HCT116 (cell line): ENCODE measurements at regions not wholly inside any gene's neighbourhood (a gene's known extent, or its start where the extent isn't known, plus 50 kb on each side); places are given as distances from the start of the nearest gene placed in this dataset.

Experiments
- ATAC-seq: fragments of 200-7000 bp; cut with Tn5 transposase; 2 replicates; pipeline ENCODE4 v1.9.1; 2020; ENCODE audit warnings: mild to moderate bottlenecking, moderate library complexity
- BruUV-seq: library from RNA; stranded (reverse); fragments of 400-500 nt; replicated peaks from 2 replicates; lab custom pipeline; 2021; lab: Mats Ljungman, UMichigan
- CTCF ChIA-PET: fragments of 300-600 bp; sonication (Branson Sonifier 250); formaldehyde crosslinking; loops from one replicate; lab custom pipeline; 2021; ENCODE audit warnings: antibody characterized with exemption; lab: Charles Lee
- POLR2A ChIA-PET: fragments of 300-600, 350-600 bp; sonication (Branson Sonifier 250); formaldehyde crosslinking; loops from one replicate; lab custom pipeline; 2021; ENCODE audit warnings: antibody characterized with exemption; lab: Charles Lee
- RAD21 ChIA-PET, 2 experiments: fragments of 300-600 bp; sonication (Branson Sonifier 250); formaldehyde crosslinking; loops; one replicate each; lab custom pipeline; 2023; ENCODE audit warnings: low total read pairs in 2 of 2; ENCODE audit not compliant: uncharacterized antibody in 2 of 2, unreplicated experiment in 2 of 2, low non-redundant PET in 1 of 2; lab: Charles Lee
- DNase-seq: peaks from one replicate; pipeline ENCODE4 v3.0.0-alpha.2; 2010; ENCODE audit warnings: low read depth, low spot score
- H2AFZ ChIP-seq: fragments of 200-600 bp; shearing (Covaris generic), sonication (generic); 2 replicates; pipeline ENCODE4 v1.6.1; 2017; ENCODE audit warnings: low read depth, mixed run types, mixed read lengths, antibody characterized with exemption, low read length; ENCODE audit not compliant: poor library complexity, severe bottlenecking
- H3K27ac ChIP-seq: 2 replicates; pipeline ENCODE4 v1.5.1; 2012; ENCODE audit warnings: low read depth, low read length
- H3K27me3 ChIP-seq: fragments of 200-600 bp; sonication (generic); 2 replicates; pipeline ENCODE4 v1.6.1; 2016; ENCODE audit warnings: mixed run types, low read length, mixed read lengths; ENCODE audit not compliant: insufficient read depth
- H3K36me3 ChIP-seq, 2 experiments: fragments of 200-500 bp in 1 of 2; fragments of 200-600 bp in 1 of 2; sonication (Bioruptor generic) in 1 of 2; sonication (generic) in 1 of 2; 2 replicates each; pipeline versions ENCODE4 v1.5.1 to v1.6.1; 2014 to 2016; ENCODE audit warnings: low read length in 2 of 2, inconsistent platforms in 1 of 2, mixed read lengths in 1 of 2, mixed run types in 1 of 2; ENCODE audit not compliant: insufficient read depth in 2 of 2, control insufficient read depth in 1 of 2
- H3K4me1 ChIP-seq, 2 experiments: fragments of 200-600 bp in 1 of 2; sonication (generic) in 1 of 2; 2 replicates each; pipeline versions ENCODE4 v1.5.1 to v1.6.1; 2012 to 2017; ENCODE audit warnings: low read length in 2 of 2, inconsistent platforms in 1 of 2, mild to moderate bottlenecking in 1 of 2, mixed read lengths in 1 of 2, mixed run types in 1 of 2, moderate library complexity in 1 of 2; ENCODE audit not compliant: insufficient read depth in 2 of 2, control insufficient read depth in 1 of 2
- H3K4me2 ChIP-seq: fragments of 200-600 bp; sonication (generic); 2 replicates; pipeline ENCODE4 v1.6.1; 2017; ENCODE audit warnings: mixed run types, low read length, mixed read lengths
- H3K4me3 ChIP-seq, 2 experiments: fragments of 200-600 bp in 1 of 2; sonication (generic) in 1 of 2; replicated peaks in 1 of 2; 2 replicates each; pipeline ENCODE4 v1.5.1; 2011 to 2016; ENCODE audit warnings: low read length in 2 of 2, control low read depth in 1 of 2, low read depth in 1 of 2, mild to moderate bottlenecking in 1 of 2, mixed read lengths in 1 of 2, mixed run types in 1 of 2
- H3K79me2 ChIP-seq: fragments of 200-600 bp; sonication (generic); 2 replicates; pipeline ENCODE4 v1.6.1; 2017; ENCODE audit warnings: mild to moderate bottlenecking, mixed run types, low read length, moderate library complexity, mixed read lengths; ENCODE audit not compliant: insufficient read depth
- H3K9ac ChIP-seq: fragments of 200-600 bp; sonication (generic); 2 replicates; pipeline ENCODE4 v1.6.1; 2016; ENCODE audit warnings: low read length, mixed read lengths
- H3K9me2 ChIP-seq: fragments of 200-600 bp; sonication (generic), shearing (Covaris generic); 2 replicates; pipeline ENCODE4 v1.6.1; 2017; ENCODE audit warnings: mixed run types, mild to moderate bottlenecking, moderate library complexity; ENCODE audit not compliant: insufficient read depth
- H3K9me3 ChIP-seq, 2 experiments: fragments of 200-500 bp in 1 of 2; fragments of 200-600 bp in 1 of 2; sonication (Bioruptor generic) in 1 of 2; sonication (generic) in 1 of 2; 2 replicates each; pipeline ENCODE4 v1.6.1; 2014 to 2017; ENCODE audit warnings: low read length in 2 of 2, mixed read lengths in 2 of 2, inconsistent platforms in 1 of 2, low read depth in 1 of 2, mild to moderate bottlenecking in 1 of 2, mixed run types in 1 of 2, moderate library complexity in 1 of 2; ENCODE audit not compliant: control insufficient read depth in 1 of 2, insufficient read depth in 1 of 2
- H4K20me1 ChIP-seq: fragments of 200-600 bp; sonication (generic), shearing (Covaris generic); 2 replicates; pipeline ENCODE4 v1.6.1; 2017; ENCODE audit warnings: mixed run types, mild to moderate bottlenecking, moderate library complexity; ENCODE audit not compliant: insufficient read depth
- ATF3 ChIP-seq: IDR thresholded peaks from 2 replicates; pipeline ENCODE4 v1.6.1; 2012
- CBX3 ChIP-seq: IDR thresholded peaks from 2 replicates; pipeline ENCODE4 v1.6.1; 2012; ENCODE audit warnings: low read depth
- CEBPB ChIP-seq: IDR thresholded peaks from 2 replicates; pipeline ENCODE4 v1.6.1; 2012; ENCODE audit warnings: low read depth
- EGR1 ChIP-seq: IDR thresholded peaks from 2 replicates; pipeline ENCODE4 v1.6.1; 2012; ENCODE audit warnings: low read depth
- FOSL1 ChIP-seq: IDR thresholded peaks from 2 replicates; pipeline ENCODE4 v1.6.1; 2012; ENCODE audit warnings: low read depth
- JUND ChIP-seq: IDR thresholded peaks from 2 replicates; pipeline ENCODE4 v1.6.1; 2012
- MAX ChIP-seq: IDR thresholded peaks from 2 replicates; pipeline ENCODE4 v1.6.1; 2012
- POLR2A ChIP-seq: IDR thresholded peaks from 2 replicates; pipeline ENCODE4 v1.7.0; 2011; ENCODE audit warnings: borderline replicate concordance; ENCODE audit not compliant: insufficient read depth, insufficient read length; ENCODE audit errors: extremely low read depth
- POLR2AphosphoS5 ChIP-seq: IDR thresholded peaks from 2 replicates; pipeline ENCODE4 v1.6.1; 2011; ENCODE audit warnings: mild to moderate bottlenecking, low read depth, low read length, moderate library complexity
- RAD21 ChIP-seq: IDR thresholded peaks from 2 replicates; pipeline ENCODE4 v1.6.1; 2012; ENCODE audit warnings: low read depth, mild to moderate bottlenecking
- REST ChIP-seq: IDR thresholded peaks from 2 replicates; pipeline ENCODE4 v1.6.1; 2012; ENCODE audit warnings: low read depth
- SIN3A ChIP-seq: IDR thresholded peaks from 2 replicates; pipeline ENCODE4 v1.6.1; 2012; ENCODE audit warnings: low read depth
- SP1 ChIP-seq: IDR thresholded peaks from 2 replicates; pipeline ENCODE4 v1.6.1; 2012; ENCODE audit warnings: low read depth
- TCF7L2 ChIP-seq: IDR thresholded peaks from 2 replicates; pipeline ENCODE4 v1.7.0; 2011; ENCODE audit warnings: borderline replicate concordance, inconsistent platforms; ENCODE audit not compliant: insufficient read depth, insufficient read length; ENCODE audit errors: extremely low read depth
- YY1 ChIP-seq: IDR thresholded peaks from 2 replicates; pipeline ENCODE4 v1.6.1; 2011; ENCODE audit warnings: low read length, low read depth, moderate library complexity, mild to moderate bottlenecking; ENCODE audit not compliant: insufficient replicate concordance; ENCODE audit errors: extremely low read depth
- ZFX ChIP-seq: fragments of 450-650 bp; IDR thresholded peaks from 2 replicates; pipeline ENCODE4 v1.6.1; 2017
- intact Hi-C: fragments of 100-400 bp; cut with micrococcal nuclease; formaldehyde crosslinking; loops from 2 replicates; pipeline ENCODE4 v1.10.0; 2022
- TF ChIP-seq, protein P1 (sequence below), 3 experiments: fragments of 200-600 bp in 1 of 3; sonication (generic) in 1 of 3; IDR thresholded peaks in 2 of 3; conservative IDR thresholded peaks in 1 of 3; 2 replicates each; pipeline ENCODE4 v1.5.1; 2012 to 2017; ENCODE audit warnings: low read depth in 2 of 3, low read length in 2 of 3, antibody characterized with exemption in 1 of 3, borderline replicate concordance in 1 of 3, control low read depth in 1 of 3, mild to moderate bottlenecking in 1 of 3, mixed read lengths in 1 of 3, mixed run types in 1 of 3, moderate library complexity in 1 of 3; ENCODE audit not compliant: insufficient read depth in 1 of 3
- TF ChIP-seq, protein P2 (sequence below): IDR thresholded peaks from 2 replicates; pipeline ENCODE4 v1.6.1; 2011; ENCODE audit warnings: mild to moderate bottlenecking, low read length, moderate library complexity; ENCODE audit not compliant: insufficient replicate concordance; ENCODE audit errors: extremely low read depth

DNA sequence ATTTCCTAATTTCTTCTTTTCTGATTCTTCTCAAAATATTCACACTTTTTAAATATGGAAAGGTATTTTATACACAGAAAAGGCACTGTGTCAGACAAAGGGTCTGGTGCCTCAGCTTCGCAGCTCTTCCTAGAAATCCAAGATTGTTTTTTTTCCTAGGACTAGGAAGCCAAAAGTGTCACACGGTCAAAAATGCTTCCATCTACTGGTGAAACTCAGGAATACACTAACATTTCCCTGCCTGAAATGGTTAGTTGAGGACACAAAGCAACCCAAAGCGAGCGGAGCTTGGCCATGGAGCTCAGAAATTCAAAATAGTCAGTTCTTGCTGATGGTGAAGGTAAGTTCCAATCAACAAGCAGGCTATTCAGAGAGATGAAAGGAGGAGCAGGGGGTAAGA, 426.5 kb upstream of the RASGRP1 start (continued):
- TF ChIP-seq REST (no peak), MAX (no peak), CBX3 (no peak), ATF3 (no peak), EGR1 (no peak), SIN3A (no peak)
- TF ChIP-seq, all 23 proteins: peak for 2

GRCh38 chr15:38991701-38992100, 427.1 kb upstream of the RASGRP1 start:
- Histone ChIP-seq H3K9me2 (no peaks in the 10 kb centered on the region), H3K4me3 (no peak overlapping the region), H3K79me2 (no peaks in the 10 kb centered on the region), H3K36me3 (no peaks in the 10 kb centered on the region), H4K20me1 (no peaks in the 10 kb centered on the region), H3K4me2 (no peak overlapping the region), H3K9me3 (no peaks in the 10 kb centered on the region), H3K9ac (no peak overlapping the region), H3K27me3 (no peaks in the 10 kb centered on the region), H3K4me1 (no peaks in the 10 kb centered on the region), H3K27ac (no peak overlapping the region), H2AFZ (no peak overlapping the region)
- no TSS peak for BruUV-seq
- intact Hi-C loops, result loop anchor here (2.0 kb wide), 1 partner anchor 283 kb away; no protein-coding TSS in a partner anchor
- ChIA-PET CTCF (interaction anchor here (1.1 to 2.0 kb wide), 3 partner anchors 13 to 284 kb away, joined by 5 to 8 read pairs (median 6); no protein-coding TSS in a partner anchor), POLR2A (no interaction called here), RAD21 (no interaction called here)
- ATAC-seq, result no peak
- DNase-seq, result no peak
- TF ChIP-seq ZFX (no peak), RAD21 (no peak), TCF7L2 (no peak), EGR1 (no peak), SP1 (no peak), POLR2AphosphoS5 (no peak), ATF3 (no peak), CEBPB (no peak), POLR2A (no peak), SIN3A (no peak), FOSL1 (no peak), JUND (no peak), YY1 (no peak)
- TF ChIP-seq, protein P1, sequence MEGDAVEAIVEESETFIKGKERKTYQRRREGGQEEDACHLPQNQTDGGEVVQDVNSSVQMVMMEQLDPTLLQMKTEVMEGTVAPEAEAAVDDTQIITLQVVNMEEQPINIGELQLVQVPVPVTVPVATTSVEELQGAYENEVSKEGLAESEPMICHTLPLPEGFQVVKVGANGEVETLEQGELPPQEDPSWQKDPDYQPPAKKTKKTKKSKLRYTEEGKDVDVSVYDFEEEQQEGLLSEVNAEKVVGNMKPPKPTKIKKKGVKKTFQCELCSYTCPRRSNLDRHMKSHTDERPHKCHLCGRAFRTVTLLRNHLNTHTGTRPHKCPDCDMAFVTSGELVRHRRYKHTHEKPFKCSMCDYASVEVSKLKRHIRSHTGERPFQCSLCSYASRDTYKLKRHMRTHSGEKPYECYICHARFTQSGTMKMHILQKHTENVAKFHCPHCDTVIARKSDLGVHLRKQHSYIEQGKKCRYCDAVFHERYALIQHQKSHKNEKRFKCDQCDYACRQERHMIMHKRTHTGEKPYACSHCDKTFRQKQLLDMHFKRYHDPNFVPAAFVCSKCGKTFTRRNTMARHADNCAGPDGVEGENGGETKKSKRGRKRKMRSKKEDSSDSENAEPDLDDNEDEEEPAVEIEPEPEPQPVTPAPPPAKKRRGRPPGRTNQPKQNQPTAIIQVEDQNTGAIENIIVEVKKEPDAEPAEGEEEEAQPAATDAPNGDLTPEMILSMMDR (IDR thresholded peaks at IDR 0.05 in 2 of 3, conservative IDR thresholded peaks at IDR 0.05 in 1 of 3; ENCODE audit: borderline replicate concordance in 1 of 3, insufficient read depth in 1 of 3, low read depth in 2 of 3, low read length in 2 of 3), result no peak
- TF ChIP-seq, protein P2, sequence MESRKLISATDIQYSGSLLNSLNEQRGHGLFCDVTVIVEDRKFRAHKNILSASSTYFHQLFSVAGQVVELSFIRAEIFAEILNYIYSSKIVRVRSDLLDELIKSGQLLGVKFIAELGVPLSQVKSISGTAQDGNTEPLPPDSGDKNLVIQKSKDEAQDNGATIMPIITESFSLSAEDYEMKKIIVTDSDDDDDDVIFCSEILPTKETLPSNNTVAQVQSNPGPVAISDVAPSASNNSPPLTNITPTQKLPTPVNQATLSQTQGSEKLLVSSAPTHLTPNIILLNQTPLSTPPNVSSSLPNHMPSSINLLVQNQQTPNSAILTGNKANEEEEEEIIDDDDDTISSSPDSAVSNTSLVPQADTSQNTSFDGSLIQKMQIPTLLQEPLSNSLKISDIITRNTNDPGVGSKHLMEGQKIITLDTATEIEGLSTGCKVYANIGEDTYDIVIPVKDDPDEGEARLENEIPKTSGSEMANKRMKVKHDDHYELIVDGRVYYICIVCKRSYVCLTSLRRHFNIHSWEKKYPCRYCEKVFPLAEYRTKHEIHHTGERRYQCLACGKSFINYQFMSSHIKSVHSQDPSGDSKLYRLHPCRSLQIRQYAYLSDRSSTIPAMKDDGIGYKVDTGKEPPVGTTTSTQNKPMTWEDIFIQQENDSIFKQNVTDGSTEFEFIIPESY, result no peak
